Cardiac fibroblast (primary cell): ENCODE measurements at regions not wholly inside any gene's neighbourhood (a gene's known extent, or its start where the extent isn't known, plus 50 kb on each side); places are given as distances from the start of the nearest gene placed in this dataset.

Experiments used
- DNase-seq, 2 donors: peaks; one replicate each; pipeline versions ENCODE4 v3.0.0 to v3.0.0-alpha.2; 2010; ENCODE audit warnings: low read depth in 2 of 2
- H3K4me3 ChIP-seq, 2 donors: replicated peaks in 1 of 2; 1 replicate in 1 of 2; 2 replicates in 1 of 2; pipeline ENCODE4 v1.5.1; 2011; ENCODE audit warnings: low read depth in 2 of 2, low read length in 2 of 2, mild to moderate bottlenecking in 2 of 2, moderate library complexity in 1 of 2
- TF ChIP-seq, protein P1 (sequence below): IDR thresholded peaks from one replicate; pipeline ENCODE4 v1.5.1; 2011; ENCODE audit warnings: low read depth, mild to moderate bottlenecking, low read length, inconsistent platforms

DNA sequence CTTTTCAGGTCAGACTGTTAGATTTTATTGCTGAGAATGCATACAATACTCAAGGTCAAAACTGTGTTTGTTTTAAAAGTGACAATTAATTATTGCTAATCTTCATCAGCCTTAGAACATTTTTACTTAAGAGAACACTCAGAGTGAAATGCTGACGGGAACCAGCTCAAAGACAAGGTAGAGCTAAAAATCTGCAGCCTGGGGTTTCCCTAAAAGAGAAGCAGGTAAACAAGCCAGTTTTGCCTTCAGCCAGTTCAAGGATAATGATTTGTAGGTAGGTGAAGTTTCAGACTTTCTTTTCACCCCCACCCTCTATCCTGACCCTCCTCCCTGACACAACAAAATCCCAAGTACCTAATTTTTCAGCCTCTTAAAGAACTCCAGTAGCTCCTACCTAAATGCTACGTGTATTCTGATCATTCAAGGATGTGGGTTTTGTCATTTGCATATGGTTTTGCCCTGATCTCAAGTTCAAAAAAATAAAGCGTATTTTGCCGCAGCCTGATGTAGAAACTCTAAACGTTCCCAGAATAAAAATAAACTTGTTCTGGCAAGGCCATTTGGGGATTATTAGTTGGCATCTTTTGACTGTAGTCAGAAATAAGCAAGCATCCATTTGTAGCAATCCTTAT lies 407.2 kb downstream of the EFNA5 start:
- TF ChIP-seq, protein P1, sequence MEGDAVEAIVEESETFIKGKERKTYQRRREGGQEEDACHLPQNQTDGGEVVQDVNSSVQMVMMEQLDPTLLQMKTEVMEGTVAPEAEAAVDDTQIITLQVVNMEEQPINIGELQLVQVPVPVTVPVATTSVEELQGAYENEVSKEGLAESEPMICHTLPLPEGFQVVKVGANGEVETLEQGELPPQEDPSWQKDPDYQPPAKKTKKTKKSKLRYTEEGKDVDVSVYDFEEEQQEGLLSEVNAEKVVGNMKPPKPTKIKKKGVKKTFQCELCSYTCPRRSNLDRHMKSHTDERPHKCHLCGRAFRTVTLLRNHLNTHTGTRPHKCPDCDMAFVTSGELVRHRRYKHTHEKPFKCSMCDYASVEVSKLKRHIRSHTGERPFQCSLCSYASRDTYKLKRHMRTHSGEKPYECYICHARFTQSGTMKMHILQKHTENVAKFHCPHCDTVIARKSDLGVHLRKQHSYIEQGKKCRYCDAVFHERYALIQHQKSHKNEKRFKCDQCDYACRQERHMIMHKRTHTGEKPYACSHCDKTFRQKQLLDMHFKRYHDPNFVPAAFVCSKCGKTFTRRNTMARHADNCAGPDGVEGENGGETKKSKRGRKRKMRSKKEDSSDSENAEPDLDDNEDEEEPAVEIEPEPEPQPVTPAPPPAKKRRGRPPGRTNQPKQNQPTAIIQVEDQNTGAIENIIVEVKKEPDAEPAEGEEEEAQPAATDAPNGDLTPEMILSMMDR: no peak
- H3K4me3 ChIP-seq: no peak overlapping the region
- no peak for DNase-seq

DNA sequence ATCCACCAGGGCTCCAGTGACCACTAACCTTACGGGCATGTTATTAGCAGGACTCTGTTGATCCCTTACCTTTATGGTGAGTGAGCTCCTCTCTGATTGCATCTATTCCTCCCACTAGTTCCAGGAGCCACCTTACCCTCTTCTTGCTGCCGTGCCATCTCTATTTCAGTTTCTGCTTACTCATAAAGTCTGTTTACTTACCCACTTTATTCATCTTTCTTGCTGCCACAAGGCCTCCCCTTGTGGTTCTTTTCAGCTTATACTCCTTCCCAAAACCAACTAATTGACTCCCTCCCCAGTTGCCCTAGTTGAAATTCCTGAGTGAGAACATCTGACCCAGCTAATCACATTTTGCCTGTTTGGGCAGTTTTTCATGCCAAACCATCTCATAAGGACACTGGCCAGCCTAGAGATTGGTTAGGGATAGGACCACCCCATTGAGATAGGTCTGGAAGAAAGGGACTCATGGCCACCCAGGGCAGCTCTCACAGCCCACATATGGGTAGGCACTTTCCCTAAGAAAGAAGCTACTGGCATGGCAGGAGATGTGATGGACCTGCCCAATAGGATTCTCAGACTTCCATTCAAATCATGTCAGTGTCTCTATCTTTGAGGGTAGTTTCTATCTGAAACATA lies 412.7 kb downstream of the EFNA5 start:
- H3K4me3 ChIP-seq: no peak overlapping the region
- TF ChIP-seq, protein P1: no peak
- DNase-seq: no peak

DNA sequence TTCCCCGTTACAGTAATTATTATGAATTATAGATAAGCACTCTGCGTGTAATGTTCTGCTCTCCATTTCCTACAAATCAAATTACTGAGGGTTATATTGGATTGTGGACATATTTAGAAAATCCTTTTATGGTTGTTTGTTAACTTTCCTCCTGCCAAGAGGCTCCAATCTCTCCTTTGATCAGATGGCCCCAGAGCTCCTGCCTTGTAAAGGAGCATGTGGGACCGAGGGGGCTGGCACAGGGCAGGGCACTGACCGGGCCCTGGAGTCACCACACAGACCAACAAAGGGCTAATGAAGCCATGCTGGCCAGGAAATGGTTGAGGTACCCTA lies 415.9 kb downstream of the EFNA5 start:
- no peak for DNase-seq
- TF ChIP-seq, protein P1: no peak
- no peak overlapping the region for H3K4me3 ChIP-seq

DNA sequence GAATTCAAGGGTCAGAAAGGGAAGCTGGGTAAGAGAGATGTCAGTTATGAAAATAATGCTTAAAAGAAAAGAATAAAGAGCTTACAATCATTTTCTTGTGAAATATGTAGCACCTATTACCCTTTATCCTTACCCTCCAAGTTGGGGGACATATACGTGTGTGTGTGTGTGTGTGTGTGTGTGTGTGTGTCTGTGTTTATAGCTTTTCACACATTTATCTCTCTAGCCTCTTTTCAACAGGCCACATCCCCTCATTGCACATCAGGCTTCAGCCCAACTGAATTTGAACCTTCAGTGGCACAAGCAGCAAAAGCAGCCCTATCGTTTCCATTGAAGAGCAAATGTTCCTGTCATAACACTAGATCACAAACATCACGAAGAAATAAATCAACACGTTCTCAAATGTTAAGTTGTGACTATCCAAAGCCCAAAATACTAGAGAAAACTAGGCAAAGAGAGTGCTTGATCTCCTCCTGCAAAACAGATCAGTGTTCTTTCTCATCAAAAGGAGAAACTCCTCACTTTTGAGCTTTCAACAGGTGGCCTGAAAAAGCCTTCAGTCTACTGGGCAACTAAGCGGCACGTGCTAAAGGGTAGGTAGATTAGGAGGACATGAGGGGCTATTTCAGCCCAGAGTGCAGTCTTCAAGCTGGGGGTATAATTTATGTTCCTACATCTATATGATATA lies 416.4 kb downstream of the EFNA5 start:
- no peak for DNase-seq
- TF ChIP-seq, protein P1: no peak
- H3K4me3 ChIP-seq: no peak overlapping the region

DNA sequence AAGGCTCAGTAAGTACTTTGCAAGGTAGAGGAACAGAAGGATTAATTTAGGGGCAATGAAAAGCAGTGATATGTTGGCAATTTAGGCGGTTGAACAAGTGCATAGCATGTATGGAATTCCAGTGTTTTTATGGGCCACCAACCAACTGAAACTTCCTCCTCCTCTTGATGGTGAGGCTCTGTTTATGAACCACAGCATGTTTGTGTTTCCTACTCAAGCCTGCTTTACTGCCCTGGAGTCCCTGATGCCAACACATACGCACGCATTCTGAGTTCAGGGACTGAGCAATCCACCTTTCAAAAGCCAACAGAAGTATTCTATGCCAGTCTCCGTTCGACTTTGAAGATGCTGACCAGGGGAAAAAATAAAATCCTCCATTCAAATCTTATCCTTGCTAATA lies 417.5 kb downstream of the EFNA5 start:
- no peak for DNase-seq
- TF ChIP-seq, protein P1: no peak
- H3K4me3 ChIP-seq: no peak overlapping the region

DNA sequence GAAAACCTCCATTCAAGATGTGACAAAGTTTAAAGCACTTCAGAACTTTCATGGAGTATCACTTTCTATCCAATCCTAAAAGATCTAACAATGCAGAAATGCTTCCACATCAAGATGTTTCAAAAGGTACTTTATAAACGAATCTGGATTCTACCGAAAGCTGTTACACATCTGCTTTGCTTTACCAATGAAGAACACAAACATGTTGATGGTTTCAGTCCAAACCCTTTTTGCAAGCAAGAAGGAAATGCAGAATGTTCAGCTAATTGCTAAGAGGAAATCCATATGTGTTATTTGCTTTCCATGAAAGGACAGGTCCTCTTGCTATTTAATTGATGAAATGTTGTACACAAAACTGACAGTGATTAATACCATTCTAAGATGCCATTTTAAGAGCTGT lies 419.6 kb downstream of the EFNA5 start:
- no peak overlapping the region for H3K4me3 ChIP-seq
- DNase-seq: no peak
- TF ChIP-seq, protein P1: no peak
